ENCODE measurements at regions not wholly inside any gene's neighbourhood (a gene's known extent, or its start where the extent isn't known, plus 50 kb on each side); places are given as distances from the start of the nearest gene placed in this dataset.

DNA sequence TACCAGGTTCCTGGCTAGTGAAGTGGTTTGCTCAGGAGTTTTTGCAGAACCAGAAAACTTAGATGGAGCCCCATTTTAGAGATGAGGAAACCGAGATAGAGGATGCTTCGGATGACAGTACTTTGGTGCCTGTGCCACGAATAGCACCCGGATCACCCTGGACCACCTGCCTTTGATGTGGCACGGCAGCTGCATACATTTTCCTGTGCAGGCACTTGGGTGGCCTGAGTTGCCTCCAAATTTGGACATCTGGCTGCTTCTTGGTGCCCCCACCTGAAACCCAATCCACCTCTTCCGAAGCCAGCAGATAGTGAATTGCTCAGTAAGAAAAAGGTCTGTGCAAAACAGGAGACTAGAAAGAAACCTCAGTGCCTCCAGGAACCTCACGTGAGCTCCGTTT lies 140.6 kb upstream of the ID2 start:
- peak overlapping the region; percentile 30 for H3K27ac Mint-ChIP-seq
- no peaks in the 10 kb centered on the region for H3K36me3 Mint-ChIP-seq (ENCODE audit: low read depth)
- DNase-seq = no peak
- no peaks in the 10 kb centered on the region for H3K27me3 Mint-ChIP-seq
- H3K9me3 Mint-ChIP-seq = no peaks in the 10 kb centered on the region
- peak overlapping the region; percentile 23 for H3K4me3 Mint-ChIP-seq
- peaks cover 89% of the 10 kb centered on the region for H3K4me1 Mint-ChIP-seq (ENCODE audit: low read depth)

DNA sequence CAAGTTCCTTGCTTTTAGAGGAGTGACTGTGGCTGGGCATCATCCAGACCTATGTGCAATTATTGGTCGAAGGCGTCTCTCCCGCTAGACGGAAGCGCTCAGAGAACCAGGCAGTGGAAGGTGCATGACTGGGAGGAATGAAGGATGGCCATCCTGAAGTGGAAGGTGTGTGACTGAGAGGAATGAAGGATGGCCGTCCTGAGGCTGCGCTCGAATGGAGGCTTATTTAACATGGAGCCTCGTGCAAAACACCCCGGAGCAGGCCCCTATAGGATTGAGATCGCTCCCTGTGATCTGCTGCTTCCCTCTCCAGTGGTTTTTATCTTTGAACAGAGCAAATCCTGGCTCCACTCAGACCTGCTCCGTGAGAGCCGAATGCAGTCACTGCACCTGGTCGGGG lies 140.2 kb upstream of the ID2 start:
- Mint-ChIP-seq H3K36me3 (ENCODE audit: low read depth) (no peaks in the 10 kb centered on the region), H3K27ac (peak overlapping the region; percentile 30), H3K4me1 (ENCODE audit: low read depth) (peaks cover 89% of the 10 kb centered on the region), H3K9me3 (no peaks in the 10 kb centered on the region), H3K4me3 (peak overlapping the region; percentile 61), H3K27me3 (no peaks in the 10 kb centered on the region)
- DNase-seq = no peak

GRCh38 chr2:8542381-8543059 lies 139.3 kb upstream of the ID2 start:
- H3K4me3 Mint-ChIP-seq = peak overlapping the region; percentile 61

DNA sequence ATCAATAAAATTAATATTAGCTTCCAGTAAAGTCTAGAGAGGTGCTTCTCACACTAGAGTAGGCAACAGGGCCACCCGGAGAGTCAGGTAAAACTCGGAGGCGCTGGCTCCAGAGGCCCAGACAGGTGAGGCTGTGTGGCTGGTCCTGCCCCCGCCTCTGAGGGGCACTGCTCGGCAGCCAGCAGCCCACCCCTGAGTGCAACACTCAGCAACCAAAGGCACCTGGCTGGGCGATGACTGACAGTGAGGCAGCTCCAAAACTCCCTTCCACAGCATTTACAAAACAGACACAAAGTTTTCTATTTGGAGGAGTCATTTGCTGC lies 138.8 kb upstream of the ID2 start:
- Mint-ChIP-seq H3K4me3 (peak overlapping the region; percentile 61), H3K9me3 (no peaks in the 10 kb centered on the region), H3K27ac (peak overlapping the region; percentile 99), H3K36me3 (ENCODE audit: low read depth) (no peaks in the 10 kb centered on the region), H3K27me3 (no peaks in the 10 kb centered on the region), H3K4me1 (ENCODE audit: low read depth) (peaks cover 92% of the 10 kb centered on the region)
- DNase-seq = peak; percentile 77

More at GRCh38 chr2:8542381-8543059, 139.3 kb upstream of the ID2 start:
- DNase-seq = no peak
- peak overlapping the region; percentile 99 for H3K27ac Mint-ChIP-seq
- no peaks in the 10 kb centered on the region for H3K9me3 Mint-ChIP-seq
- no peaks in the 10 kb centered on the region for H3K27me3 Mint-ChIP-seq
- H3K36me3 Mint-ChIP-seq (ENCODE audit: low read depth) = no peaks in the 10 kb centered on the region
- peaks cover 91% of the 10 kb centered on the region for H3K4me1 Mint-ChIP-seq (ENCODE audit: low read depth)

- Mint-ChIP-seq H3K4me1 (ENCODE audit: low read depth) (peaks cover 88% of the 10 kb centered on the region), H3K27ac (peak overlapping the region; percentile 99), H3K9me3 (no peaks in the 10 kb centered on the region), H3K27me3 (no peaks in the 10 kb centered on the region), H3K4me3 (peak overlapping the region; percentile 61), H3K36me3 (ENCODE audit: low read depth) (no peaks in the 10 kb centered on the region)
- DNase-seq = peak; percentile 84
Measured at GRCh38 chr2:8543383-8544170, 138.3 kb upstream of the ID2 start.

- no peaks in the 10 kb centered on the region for H3K27me3 Mint-ChIP-seq
- DNase-seq = no peak
- H3K4me1 Mint-ChIP-seq (ENCODE audit: low read depth) = peaks cover 87% of the 10 kb centered on the region
- peak overlapping the region; percentile 99 for H3K27ac Mint-ChIP-seq
- no peaks in the 10 kb centered on the region for H3K9me3 Mint-ChIP-seq
- H3K36me3 Mint-ChIP-seq (ENCODE audit: low read depth) = no peaks in the 10 kb centered on the region
- H3K4me3 Mint-ChIP-seq = peak overlapping the region; percentile 58
Measured at GRCh38 chr2:8544171-8544785, 137.6 kb upstream of the ID2 start.

- H3K27me3 Mint-ChIP-seq = no peaks in the 10 kb centered on the region
- peak overlapping the region; percentile 58 for H3K4me3 Mint-ChIP-seq
- peak overlapping the region; percentile 99 for H3K27ac Mint-ChIP-seq
- peaks cover 79% of the 10 kb centered on the region for H3K4me1 Mint-ChIP-seq (ENCODE audit: low read depth)
- H3K36me3 Mint-ChIP-seq (ENCODE audit: low read depth) = no peaks in the 10 kb centered on the region
- H3K9me3 Mint-ChIP-seq = no peaks in the 10 kb centered on the region
- DNase-seq = peak; percentile 90
Measured at GRCh38 chr2:8544786-8545694, 136.8 kb upstream of the ID2 start.

DNA sequence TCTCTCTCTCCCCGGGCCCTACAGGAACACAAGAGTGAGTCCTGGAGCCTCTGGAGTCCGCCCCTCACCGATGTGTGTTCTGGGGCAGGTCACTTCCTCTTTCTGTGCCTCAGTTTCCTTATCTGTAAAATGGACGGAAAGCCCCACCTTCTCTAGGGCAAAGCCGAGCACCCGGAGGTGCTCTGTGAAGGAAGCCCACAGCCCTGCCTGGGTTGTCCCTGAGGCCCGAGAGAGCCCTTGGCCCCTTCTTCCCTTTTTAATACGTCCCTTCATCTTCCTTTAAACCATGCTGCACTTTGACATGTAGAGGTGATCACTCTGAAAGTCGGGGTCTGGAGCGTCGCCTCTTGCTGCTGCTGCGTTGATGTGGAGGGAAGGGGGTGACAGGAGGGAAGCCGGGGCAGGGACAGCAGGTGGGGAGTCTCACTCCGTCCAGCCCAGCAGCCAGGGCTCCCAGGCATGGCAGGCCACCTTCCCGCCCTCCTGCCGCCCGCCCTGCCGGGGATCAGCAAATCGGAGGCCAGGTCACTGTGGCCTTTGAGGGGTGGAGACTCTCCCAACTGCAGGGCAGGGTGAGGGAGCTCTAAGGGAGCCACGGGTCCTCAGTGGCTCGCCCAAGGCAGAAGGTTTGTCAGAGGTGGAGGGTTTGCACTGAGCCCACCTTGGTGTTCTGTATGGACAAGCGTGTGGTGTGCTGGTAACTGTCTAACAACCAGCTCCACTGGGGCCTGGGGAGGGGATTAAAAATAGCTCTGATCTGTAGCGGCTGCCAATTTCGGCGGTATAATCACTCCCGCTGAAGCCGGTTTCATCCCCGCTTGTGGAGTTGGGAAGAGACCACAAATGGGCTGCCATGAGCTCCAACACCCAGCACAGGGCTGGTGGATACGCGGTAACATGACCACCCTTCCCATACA lies 135.9 kb upstream of the ID2 start:
- Mint-ChIP-seq H3K27me3 (no peaks in the 10 kb centered on the region), H3K4me3 (peak overlapping the region; percentile 19), H3K9me3 (no peaks in the 10 kb centered on the region), H3K4me1 (ENCODE audit: low read depth) (peaks cover 71% of the 10 kb centered on the region), H3K27ac (peak overlapping the region; percentile 99), H3K36me3 (ENCODE audit: low read depth) (no peaks in the 10 kb centered on the region)
- no peak for DNase-seq

GRCh38 chr2:8546612-8547283 lies 135.1 kb upstream of the ID2 start:
- Mint-ChIP-seq H3K36me3 (ENCODE audit: low read depth) (no peaks in the 10 kb centered on the region), H3K4me1 (ENCODE audit: low read depth) (peaks cover 71% of the 10 kb centered on the region), H3K9me3 (no peaks in the 10 kb centered on the region), H3K4me3 (peak overlapping the region; percentile 19), H3K27ac (peak overlapping the region; percentile 73), H3K27me3 (no peaks in the 10 kb centered on the region)
- DNase-seq = no peak

DNA sequence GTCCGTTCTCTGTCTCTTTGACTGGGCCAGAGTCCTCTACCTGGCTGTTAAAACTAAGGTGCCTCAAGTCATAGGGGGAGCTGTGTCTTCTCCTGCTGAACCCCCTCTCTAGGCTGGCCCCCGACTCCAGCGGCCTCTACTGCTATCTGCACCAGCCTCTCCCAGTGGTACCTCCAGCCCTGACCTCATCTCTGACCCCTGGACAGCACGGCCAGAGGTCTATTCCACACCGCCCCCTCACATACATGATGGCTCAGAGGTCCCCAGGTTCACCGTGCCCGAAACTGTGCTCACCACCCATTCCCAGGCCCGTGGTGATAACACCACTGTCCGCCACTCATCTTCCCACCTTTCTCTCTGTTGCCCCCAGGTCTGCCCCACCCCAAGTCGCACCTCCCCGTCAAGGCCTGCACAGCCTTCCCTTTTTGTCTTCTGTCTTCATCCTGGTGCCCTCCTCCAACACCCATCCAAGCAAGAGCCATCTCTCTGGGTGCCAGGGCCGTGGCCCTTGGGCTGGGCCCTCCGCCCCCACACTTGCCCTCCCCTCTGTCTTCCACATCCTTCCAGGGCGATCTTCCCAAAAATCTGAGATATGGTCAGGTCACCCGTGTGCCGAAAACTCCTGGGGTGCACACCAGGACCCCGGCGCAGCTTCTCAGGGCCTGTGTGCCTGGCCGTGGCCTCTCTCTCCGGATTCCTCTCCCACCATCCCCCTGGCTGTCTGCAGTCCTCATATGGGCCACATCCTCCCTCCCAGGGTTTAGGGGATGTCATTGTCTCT lies 134.4 kb upstream of the ID2 start:
- H3K4me3 Mint-ChIP-seq = no peak overlapping the region
- no peak for DNase-seq
- H3K4me1 Mint-ChIP-seq (ENCODE audit: low read depth) = peaks cover 71% of the 10 kb centered on the region
- H3K27me3 Mint-ChIP-seq = no peaks in the 10 kb centered on the region
- no peaks in the 10 kb centered on the region for H3K9me3 Mint-ChIP-seq
- H3K36me3 Mint-ChIP-seq (ENCODE audit: low read depth) = no peaks in the 10 kb centered on the region
- peak overlapping the region; percentile 23 for H3K27ac Mint-ChIP-seq

DNA sequence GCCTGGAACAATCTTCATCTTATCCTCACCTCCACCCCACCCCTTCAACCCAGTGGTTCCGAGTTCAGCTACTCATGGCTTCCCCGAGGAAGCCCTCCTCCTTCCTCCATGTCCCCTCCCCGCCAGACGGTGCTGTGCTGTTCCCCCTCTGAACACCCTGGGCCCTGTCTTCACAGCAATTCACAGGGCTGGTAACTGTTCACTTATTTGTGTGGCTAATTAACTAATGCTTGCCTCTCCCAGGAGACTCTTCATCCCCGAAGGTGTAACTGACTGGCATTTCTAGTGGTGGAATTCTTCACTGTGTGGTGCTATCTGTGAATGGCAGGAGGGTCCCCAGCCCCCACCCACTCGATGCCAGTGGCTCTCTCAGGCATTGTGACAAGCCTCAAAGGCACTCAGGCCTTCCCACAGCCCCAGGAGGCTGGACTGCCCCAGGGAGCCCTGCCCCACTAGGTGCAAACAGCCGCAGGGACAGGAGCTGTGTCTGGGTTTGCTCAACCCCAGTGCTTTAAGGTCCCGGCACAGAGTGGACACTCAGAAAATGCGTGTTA lies 133.7 kb upstream of the ID2 start:
- no peaks in the 10 kb centered on the region for H3K27me3 Mint-ChIP-seq
- H3K9me3 Mint-ChIP-seq = no peaks in the 10 kb centered on the region
- H3K4me1 Mint-ChIP-seq (ENCODE audit: low read depth) = peaks cover 65% of the 10 kb centered on the region
- H3K4me3 Mint-ChIP-seq = no peak overlapping the region
- no peaks in the 10 kb centered on the region for H3K36me3 Mint-ChIP-seq (ENCODE audit: low read depth)
- DNase-seq = peak; percentile 32
- no peak overlapping the region for H3K27ac Mint-ChIP-seq

DNA sequence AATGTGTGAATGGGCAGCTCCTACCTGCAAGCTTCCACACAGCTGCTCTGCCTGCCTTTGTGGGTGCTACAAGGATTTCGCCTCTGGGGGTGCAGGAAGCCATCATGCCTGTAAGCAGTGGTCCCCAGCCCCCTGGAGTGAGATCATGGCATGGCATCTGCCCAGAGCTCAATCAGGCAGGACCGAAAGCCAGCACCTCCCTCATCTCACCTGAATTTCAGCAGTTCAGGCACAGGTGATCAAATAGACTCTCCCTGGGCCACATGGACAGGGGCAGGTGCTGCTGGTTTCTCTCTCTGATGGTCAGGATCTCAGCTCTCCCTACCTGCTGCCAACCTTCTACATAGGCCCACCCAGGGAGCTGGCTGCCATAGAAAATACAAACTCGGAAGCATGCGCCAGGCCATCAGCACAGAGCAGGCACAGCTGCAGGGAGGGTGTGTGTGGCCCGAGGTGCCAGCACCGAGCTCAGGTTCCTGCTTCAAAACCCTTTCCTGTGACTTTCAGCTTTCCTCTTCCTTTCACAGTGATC lies 133.2 kb upstream of the ID2 start:
- no peak overlapping the region for H3K27ac Mint-ChIP-seq
- peak; percentile 30 for DNase-seq
- H3K4me1 Mint-ChIP-seq (ENCODE audit: low read depth) = peaks cover 60% of the 10 kb centered on the region
- no peaks in the 10 kb centered on the region for H3K27me3 Mint-ChIP-seq
- H3K4me3 Mint-ChIP-seq = no peak overlapping the region
- H3K36me3 Mint-ChIP-seq (ENCODE audit: low read depth) = no peaks in the 10 kb centered on the region
- H3K9me3 Mint-ChIP-seq = no peaks in the 10 kb centered on the region

All from activated T-cell treated with anti-CD3 and anti-CD28 coated beads, Interleukin-2, amount 50 U/mL, for 24 hours (primary cell).